Uterus (tissue), 3 donors: ENCODE measurements at regions not wholly inside any gene's neighbourhood (a gene's known extent, or its start where the extent isn't known, plus 50 kb on each side); places are given as distances from the start of the nearest gene placed in this dataset.
"Not testable (repeated sequence)": the region's sequence is repeated elsewhere in the genome, so short reads cannot be mapped to it uniquely, and the experiment has no call there.

Experiments used
- DNase-seq, 2 donors: peaks; one replicate each; pipeline ENCODE4 v3.0.0-alpha.2; 2019 to 2020
- H3K27ac ChIP-seq, 2 donors: fragments of 200-600 bp; sonication (generic); 1 replicate in 1 of 2; 2 replicates in 1 of 2; pipeline ENCODE4 v1.5.1; 2016 to 2018
- H3K27me3 ChIP-seq, 2 donors: fragments of 200-600 bp; sonication (generic); one replicate each; pipeline ENCODE4 v1.5.1; 2018 to 2019; ENCODE audit warnings: control low read depth in 1 of 2
- H3K36me3 ChIP-seq, 2 donors: fragments of 200-600 bp; sonication (generic); one replicate each; pipeline ENCODE4 v1.5.1; 2019; ENCODE audit warnings: control low read depth in 1 of 2
- H3K4me1 ChIP-seq, 2 donors: fragments of 200-600 bp; sonication (generic); one replicate each; pipeline ENCODE4 v1.5.1; 2018 to 2019; ENCODE audit warnings: control low read depth in 1 of 2
- H3K4me3 ChIP-seq, 2 donors: fragments of 200-600 bp; sonication (generic); 1 replicate in 1 of 2; 2 replicates in 1 of 2; pipeline ENCODE4 v1.5.1; 2018 to 2019; ENCODE audit warnings: mild to moderate bottlenecking in 1 of 2
- H3K9me3 ChIP-seq, 2 donors: fragments of 200-600 bp; sonication (generic); one replicate each; pipeline ENCODE4 v1.5.1; 2019; ENCODE audit warnings: control low read depth in 1 of 2
- POLR2A ChIP-seq, 2 donors: fragments of 450-650 bp; IDR thresholded peaks; one replicate each; pipeline ENCODE4 v1.6.1; 2016; ENCODE audit warnings: antibody characterized with exemption in 2 of 2, mild to moderate bottlenecking in 1 of 2, moderate library complexity in 1 of 2
- intact Hi-C: fragments of 100-400 bp; cut with DNase I; formaldehyde crosslinking; loops from one replicate; pipeline ENCODE4 v1.15.1; 2023; ENCODE audit warnings: low total_unique reads
- TF ChIP-seq, protein P1 (sequence below), 4 experiments: fragments of 200-600 bp in 2 of 4; fragments of 450-650 bp in 2 of 4; sonication (generic) in 2 of 4; IDR thresholded peaks; one replicate each; pipeline ENCODE4 v1.5.1; 2016 to 2019; ENCODE audit warnings: antibody characterized with exemption in 4 of 4, mild to moderate bottlenecking in 2 of 4, moderate library complexity in 1 of 4
- donor health status: DM: yes; HTN: yes; CAD: no.

DNA sequence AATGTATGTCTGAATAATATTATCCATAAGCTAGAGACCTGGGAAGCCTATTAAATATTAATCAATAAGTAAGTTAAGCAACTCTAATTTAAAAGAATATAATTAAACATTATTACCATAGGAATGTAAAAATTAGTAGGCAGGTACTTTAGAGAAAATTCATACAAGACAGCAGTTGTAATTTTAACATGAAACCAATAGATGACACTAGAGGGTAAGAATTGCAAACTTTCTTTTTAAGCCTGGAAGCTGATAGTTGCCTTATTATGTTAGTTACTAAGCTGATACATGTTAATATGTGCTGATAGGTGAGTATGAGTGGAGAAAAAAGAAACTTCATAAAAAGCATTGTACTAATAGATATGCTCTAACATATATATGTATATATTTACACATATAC lies 1157.4 kb downstream of the FAM133A start:
- no peak overlapping the region for H3K27ac ChIP-seq
- no peaks in the 10 kb centered on the region for H3K36me3 ChIP-seq
- intact Hi-C loops: no loop called here
- H3K27me3 ChIP-seq: peaks cover 0 to 6% of the 10 kb centered on the region in 2 donors
- no peak overlapping the region for H3K4me3 ChIP-seq
- DNase-seq: no peak
- TF ChIP-seq, protein P1, sequence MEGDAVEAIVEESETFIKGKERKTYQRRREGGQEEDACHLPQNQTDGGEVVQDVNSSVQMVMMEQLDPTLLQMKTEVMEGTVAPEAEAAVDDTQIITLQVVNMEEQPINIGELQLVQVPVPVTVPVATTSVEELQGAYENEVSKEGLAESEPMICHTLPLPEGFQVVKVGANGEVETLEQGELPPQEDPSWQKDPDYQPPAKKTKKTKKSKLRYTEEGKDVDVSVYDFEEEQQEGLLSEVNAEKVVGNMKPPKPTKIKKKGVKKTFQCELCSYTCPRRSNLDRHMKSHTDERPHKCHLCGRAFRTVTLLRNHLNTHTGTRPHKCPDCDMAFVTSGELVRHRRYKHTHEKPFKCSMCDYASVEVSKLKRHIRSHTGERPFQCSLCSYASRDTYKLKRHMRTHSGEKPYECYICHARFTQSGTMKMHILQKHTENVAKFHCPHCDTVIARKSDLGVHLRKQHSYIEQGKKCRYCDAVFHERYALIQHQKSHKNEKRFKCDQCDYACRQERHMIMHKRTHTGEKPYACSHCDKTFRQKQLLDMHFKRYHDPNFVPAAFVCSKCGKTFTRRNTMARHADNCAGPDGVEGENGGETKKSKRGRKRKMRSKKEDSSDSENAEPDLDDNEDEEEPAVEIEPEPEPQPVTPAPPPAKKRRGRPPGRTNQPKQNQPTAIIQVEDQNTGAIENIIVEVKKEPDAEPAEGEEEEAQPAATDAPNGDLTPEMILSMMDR (IDR thresholded peaks at IDR 0.05): no peak
- no peak for TF ChIP-seq POLR2A (IDR thresholded peaks at IDR 0.05)
- H3K4me1 ChIP-seq: no peaks in the 10 kb centered on the region
- H3K9me3 ChIP-seq: no peaks in the 10 kb centered on the region

DNA sequence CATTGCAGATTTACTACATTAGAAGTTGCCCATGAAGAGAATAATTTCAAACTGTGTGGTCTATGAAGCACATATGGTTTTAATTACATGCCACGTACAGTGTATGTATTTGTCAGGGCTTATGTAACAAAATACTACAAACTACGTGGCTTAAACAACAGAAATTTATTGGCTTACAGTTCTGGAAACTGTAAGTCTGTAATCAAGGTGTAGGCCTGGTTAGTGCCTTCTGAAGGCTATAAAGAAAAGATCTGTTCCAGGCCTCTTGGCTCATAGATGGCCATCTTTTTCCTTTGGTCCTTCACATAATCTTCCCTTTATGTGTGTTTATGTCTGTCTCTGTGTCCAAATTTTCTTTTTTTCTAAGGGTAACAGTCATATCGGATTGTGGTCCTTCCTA lies 1160.2 kb downstream of the FAM133A start:
- no peak for DNase-seq
- Histone ChIP-seq H3K27ac (no peak overlapping the region), H3K4me3 (no peak overlapping the region), H3K36me3 (no peaks in the 10 kb centered on the region), H3K9me3 (no peaks in the 10 kb centered on the region), H3K27me3 (no peaks in the 10 kb centered on the region), H3K4me1 (no peaks in the 10 kb centered on the region)
- intact Hi-C loops: no loop called here
- TF ChIP-seq, protein P1 (IDR thresholded peaks at IDR 0.05): no peak
- TF ChIP-seq POLR2A (IDR thresholded peaks at IDR 0.05): no peak

DNA sequence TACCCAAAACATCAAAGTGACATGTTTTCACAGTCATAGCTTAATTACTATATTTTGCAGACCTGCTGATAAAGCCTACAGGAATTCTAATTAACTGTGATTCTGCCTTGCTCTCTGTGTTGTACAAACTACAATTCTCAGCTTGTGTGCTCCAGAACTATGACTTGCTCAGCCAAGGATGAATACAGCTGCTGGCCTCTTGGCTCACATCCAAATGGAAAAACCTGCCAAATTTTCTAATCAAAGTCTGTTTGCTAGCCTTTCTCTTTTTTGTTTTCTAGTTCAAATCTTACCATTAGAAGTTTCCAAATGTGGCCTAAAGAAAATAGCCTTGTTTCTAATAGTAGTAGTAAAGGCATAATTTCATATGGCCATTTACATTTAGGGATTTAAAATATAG lies 1176.8 kb downstream of the FAM133A start:
- H3K27ac ChIP-seq: no peak overlapping the region
- intact Hi-C loops: no loop called here
- H3K9me3 ChIP-seq: no peaks in the 10 kb centered on the region
- H3K36me3 ChIP-seq: no peaks in the 10 kb centered on the region
- no peak for TF ChIP-seq POLR2A (IDR thresholded peaks at IDR 0.05)
- TF ChIP-seq, protein P1 (IDR thresholded peaks at IDR 0.05): no peak
- DNase-seq: no peak
- no peak overlapping the region for H3K4me3 ChIP-seq
- peaks cover 0 to 8% of the 10 kb centered on the region in 2 donors for H3K27me3 ChIP-seq
- no peaks in the 10 kb centered on the region for H3K4me1 ChIP-seq

DNA sequence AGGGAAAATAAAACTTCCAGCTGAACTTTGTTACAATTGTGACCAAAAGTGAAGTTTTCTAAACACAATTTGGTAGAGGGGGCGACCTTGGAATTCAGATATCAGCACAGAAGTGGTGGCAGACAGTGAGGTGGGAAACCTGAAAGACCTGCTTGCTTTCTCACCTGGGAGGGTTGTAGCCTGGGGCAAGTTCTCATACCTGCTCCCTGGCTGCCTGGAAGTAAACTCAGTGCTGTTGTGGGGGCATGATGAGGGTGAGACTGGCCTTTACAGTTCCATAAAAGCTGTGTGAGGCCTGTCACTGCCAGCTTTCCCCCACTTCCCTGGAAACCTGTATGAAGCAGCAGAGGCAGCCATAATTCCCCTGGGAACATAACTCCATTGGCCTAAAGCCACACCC lies 1180.2 kb downstream of the FAM133A start:
- H3K4me1 ChIP-seq: no peaks in the 10 kb centered on the region
- no peak for DNase-seq
- no peak overlapping the region for H3K4me3 ChIP-seq
- no peak overlapping the region for H3K27ac ChIP-seq
- intact Hi-C loops: no loop called here
- peaks cover 0 to 3% of the 10 kb centered on the region in 2 donors for H3K27me3 ChIP-seq
- TF ChIP-seq, protein P1 (IDR thresholded peaks at IDR 0.05): no peak
- TF ChIP-seq POLR2A (IDR thresholded peaks at IDR 0.05): no peak
- no peaks in the 10 kb centered on the region for H3K9me3 ChIP-seq
- H3K36me3 ChIP-seq: no peaks in the 10 kb centered on the region

DNA sequence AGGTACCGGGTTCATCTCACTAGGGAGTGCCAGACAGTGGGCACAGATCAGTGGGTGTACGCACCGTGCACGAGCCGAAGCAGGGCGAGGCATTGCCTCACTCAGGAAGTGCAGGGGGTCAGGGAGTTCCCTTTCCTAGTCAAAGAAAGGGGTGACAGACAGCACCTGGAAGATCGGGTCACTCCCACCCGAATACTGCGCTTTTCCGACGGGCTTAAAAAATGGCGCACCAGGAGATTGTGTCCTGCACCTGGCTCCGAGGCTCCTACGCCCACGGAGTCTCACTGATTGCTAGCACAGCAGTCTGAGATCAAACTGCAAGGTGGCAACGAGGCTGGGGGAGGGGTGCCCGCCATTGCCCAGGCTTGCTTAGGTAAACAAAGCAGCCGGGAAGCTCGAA lies 1188.5 kb downstream of the FAM133A start:
- H3K27me3 ChIP-seq, H3K36me3 ChIP-seq, H3K9me3 ChIP-seq, H3K4me1 ChIP-seq, intact Hi-C loops, DNase-seq, H3K4me3 ChIP-seq, H3K27ac ChIP-seq: not testable (repeated sequence)

DNA sequence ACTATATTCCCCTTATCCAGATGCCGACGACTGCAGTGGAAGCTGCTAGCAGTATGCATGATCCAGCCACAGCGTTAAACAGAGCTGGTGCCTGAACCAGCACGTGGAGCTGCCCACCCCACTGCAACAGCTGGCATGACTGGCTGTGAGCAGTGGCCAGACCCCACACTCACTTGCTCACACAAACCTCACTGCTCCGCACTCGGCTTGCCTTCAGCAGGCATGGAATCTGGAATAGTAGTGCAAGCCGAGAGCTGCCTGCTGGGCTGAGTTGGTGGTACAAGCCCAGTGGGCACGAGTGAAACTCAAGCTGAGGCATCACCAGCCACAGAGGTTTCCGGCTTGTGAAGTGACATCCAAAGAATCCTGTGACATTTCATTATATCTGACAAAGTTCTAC lies 1197.6 kb downstream of the FAM133A start:
- Histone ChIP-seq H3K27ac (no peak overlapping the region), H3K9me3 (no peaks in the 10 kb centered on the region), H3K4me1 (no peaks in the 10 kb centered on the region), H3K4me3 (no peak overlapping the region), H3K27me3 (no peaks in the 10 kb centered on the region), H3K36me3 (no peaks in the 10 kb centered on the region)
- no peak for TF ChIP-seq POLR2A (IDR thresholded peaks at IDR 0.05)
- TF ChIP-seq, protein P1 (IDR thresholded peaks at IDR 0.05): no peak
- no peak for DNase-seq
- intact Hi-C loops: no loop called here
